Skin epidermis (tissue), 12 donors: ENCODE measurements at regions not wholly inside any gene's neighbourhood (a gene's known extent, or its start where the extent isn't known, plus 50 kb on each side); places are given as distances from the start of the nearest gene placed in this dataset.

Source experiments
- H3K27ac ChIP-seq, 21 experiments: fragments of 200-600 bp; sonication (generic) in 11 of 21; one replicate each; pipeline ENCODE4 v1.5.0; 2020; ENCODE audit warnings: mild to moderate bottlenecking in 3 of 21, inconsistent platforms in 2 of 21, moderate library complexity in 2 of 21
- H3K4me3 ChIP-seq, 7 experiments: fragments of 200-600 bp; sonication (generic) in 2 of 7; one replicate each; pipeline ENCODE4 v1.5.0; 2020; ENCODE audit warnings: inconsistent platforms in 2 of 7, mild to moderate bottlenecking in 2 of 7, moderate library complexity in 1 of 7

DNA sequence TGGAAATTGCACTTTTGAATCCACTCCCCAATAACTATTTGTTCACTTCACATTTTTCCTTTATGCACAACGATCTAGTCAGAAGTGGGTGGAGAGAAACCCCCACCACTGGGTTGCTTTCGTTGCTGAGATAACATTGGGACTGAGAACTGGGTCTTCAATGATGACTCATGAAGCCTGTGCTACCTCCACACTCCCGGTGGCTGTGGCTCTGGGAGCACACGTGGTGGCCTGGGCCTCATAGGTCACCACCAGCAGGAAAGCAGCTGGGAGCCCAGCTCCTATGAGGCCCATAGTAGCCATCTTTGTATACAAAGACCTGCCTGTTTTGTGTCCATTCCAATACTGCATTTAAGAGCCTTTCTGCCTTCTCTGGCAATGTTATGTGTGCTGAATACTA is 178.0 kb upstream of the SASH1 start:
- Histone ChIP-seq H3K4me3 (no peak overlapping the region), H3K27ac (no peak overlapping the region)

DNA sequence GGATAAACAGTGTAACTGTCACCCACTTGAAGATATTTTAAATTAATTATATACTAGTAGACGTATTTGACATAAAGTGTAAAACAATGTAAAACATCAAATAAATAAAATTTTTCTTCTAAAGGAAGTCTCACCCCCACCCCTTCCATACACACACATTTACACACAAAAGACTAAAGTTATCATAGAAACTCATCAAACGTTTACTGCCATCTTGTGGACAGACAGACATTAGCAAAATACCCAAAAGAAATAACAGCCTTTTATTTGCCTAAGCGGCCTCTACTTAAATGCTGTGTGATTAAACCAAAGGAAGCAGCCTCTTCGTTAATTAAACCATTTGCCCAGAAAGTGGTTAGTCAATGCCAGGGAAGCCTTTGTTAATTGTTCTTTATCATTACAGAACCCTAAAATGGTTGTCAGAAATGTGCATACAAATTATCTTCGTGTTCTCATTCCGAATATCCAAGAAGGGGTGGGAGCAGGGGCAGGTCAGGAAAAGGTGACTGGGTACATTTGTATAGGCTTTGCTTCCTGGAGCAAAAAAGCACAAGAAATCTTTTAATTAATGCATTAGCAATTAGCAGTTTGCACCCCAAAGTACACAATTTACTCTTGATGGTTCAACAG is 176.2 kb upstream of the SASH1 start:
- Histone ChIP-seq H3K4me3 (no peak overlapping the region), H3K27ac (no peak overlapping the region)

DNA sequence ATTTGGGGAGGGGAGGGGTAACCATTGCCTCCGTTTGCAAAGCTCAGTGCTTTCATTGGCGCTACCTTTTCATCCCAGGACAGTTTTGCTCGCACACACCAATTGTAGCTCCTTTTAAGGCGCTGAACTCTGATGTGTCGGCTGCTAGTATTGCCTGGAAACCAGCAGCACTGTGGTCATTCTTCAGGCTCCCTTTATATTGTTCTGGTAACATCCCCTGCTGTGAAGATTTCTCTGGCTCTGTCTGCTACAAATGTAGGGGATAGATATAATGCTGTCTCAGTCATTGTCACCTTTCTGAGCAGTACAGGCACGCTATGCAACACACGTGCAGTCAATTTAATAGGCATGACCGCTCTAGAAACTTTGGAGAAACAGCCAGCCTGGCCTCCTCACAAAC is 172.9 kb upstream of the SASH1 start:
- Histone ChIP-seq H3K4me3 (no peak overlapping the region), H3K27ac (no peak overlapping the region)

DNA sequence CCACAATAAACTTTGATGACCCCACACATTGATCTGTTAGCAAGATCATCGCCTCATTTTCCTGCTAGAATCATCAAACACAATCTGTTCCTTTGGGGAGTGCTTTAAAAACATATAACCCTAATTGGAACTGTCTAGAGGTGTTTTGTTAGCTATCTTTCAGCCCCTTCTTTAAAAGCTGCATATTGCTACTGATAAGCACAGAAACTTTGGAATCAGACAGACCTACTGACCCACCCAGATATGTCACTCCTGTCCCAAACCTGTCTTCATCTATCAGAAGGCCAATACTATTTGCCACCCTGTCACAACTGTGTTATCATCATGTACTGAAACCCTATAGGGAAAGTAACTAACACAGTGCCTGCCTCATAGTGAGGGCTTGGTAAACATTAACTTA is 172.4 kb upstream of the SASH1 start:
- H3K4me3 ChIP-seq: no peak overlapping the region
- H3K27ac ChIP-seq: no peak overlapping the region

DNA sequence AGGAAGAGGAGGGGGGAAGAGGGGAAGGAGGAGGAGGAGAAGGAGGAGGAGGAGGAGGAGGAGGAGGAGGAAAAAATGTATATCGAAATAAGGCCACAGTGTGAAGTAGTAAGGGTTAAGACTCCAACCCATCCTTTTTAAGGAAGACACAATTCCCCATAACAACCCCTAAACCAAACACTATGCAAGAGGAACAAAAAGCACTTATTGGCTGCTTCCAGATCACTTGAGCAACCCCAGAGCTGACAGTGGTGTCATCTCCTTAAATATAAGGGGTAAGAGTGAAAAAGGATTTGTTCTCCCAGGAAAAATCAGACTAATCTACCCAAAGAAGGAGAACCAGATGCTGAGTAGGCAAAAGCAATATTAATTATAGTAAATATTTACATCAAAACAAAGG is 169.1 kb upstream of the SASH1 start:
- Histone ChIP-seq H3K27ac (no peak overlapping the region), H3K4me3 (no peak overlapping the region)

DNA sequence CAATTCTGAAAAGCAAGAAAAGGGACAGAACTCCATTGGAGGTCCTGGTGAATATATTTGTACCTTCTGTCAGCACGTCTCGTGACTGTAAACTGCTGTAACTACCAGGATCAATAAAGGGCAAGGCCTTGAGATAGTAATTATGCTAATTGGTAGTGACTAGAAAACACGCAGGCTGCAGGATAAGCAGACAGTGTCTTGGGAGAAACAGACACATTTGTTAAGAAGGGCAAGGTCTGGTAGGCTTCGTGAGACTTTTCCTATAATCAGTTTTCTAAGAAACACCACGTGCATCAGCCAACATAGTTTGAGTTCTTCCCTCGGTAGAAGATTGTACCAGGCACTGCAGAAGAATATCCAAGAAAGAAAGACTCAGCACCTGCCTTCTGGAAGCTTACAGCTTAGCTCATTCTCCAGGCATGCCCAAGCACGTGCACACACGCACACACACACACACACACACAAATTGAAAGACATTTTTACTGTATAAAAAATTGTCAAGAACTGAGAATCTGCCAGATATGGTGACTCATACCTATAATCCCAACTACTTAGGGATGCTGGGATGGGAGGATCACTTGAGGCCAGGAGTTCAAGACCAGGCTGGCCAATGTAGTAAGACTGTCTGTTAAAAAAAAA is 167.0 kb upstream of the SASH1 start:
- Histone ChIP-seq H3K27ac (no peak overlapping the region), H3K4me3 (no peak overlapping the region)

DNA sequence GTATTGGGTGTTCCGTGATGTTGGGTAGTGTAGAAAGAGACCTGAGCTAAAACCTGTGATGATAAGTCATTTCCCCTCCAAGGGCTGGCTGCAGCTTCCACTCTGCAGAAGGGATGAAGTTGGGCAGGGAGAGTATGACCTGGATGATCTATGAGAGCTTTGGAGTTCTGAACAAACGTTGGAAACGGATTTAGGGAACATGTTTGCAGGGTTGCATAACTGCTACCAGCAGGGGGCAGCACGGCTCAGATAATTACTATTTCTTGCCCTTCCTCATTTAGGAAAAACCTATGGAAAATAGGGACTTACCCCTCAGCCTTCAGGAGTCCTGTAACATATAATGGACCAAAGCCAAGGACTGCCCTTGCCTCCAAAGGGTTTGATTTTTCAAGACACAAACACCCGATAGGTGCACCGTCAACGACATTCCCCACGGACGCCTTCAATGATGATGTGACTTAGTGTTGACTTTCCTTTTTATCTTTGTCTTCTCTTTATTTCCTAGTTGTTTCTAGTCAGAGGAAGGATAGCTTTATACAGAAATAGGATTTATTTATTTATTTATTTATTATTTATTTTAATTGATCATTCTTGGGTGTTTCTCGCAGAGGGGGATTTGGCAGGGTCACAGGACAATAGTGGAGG is 164.9 kb upstream of the SASH1 start:
- Histone ChIP-seq H3K4me3 (no peak overlapping the region), H3K27ac (no peak overlapping the region)

DNA sequence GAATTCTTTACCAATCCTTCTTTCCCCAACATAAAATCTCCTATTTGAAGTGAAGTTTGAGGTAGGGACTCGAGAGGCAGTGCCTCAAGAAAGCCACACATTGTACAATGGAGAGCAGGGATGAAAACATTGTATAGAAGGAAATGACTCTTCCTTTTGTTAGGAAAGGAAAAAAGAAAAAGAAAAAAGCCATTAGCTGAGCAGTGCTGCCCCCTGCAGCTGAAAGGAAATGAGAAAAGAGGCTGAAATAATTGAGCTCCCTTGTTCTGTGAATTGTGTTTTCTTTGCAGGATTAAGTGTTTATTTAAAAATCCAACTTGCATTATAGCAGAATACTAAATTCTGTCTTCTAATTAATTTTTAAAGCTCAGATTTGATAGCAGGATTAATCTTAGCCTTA is 162.9 kb upstream of the SASH1 start:
- Histone ChIP-seq H3K4me3 (no peak overlapping the region), H3K27ac (peak overlapping the region in 1 of 21 experiments; percentile 52)

DNA sequence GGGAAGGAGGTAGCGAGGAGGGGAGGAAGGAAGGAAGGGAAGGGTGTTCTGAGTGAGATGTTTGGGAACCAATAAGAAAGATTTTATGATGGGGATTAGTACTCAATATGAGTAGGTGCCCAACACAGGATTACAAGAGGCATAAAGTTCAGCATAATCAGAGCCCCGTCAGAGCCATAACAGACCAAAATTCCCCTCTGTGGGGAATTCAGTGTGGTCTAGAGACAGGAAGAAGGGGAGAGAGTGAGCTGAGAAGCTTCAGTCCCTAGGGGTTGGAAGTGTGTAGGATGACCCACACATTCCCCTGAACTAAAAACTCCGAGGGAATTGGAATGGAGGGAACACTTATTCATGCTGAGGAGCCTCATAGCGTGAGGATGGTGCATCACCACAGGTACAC is 160.3 kb upstream of the SASH1 start:
- no peak overlapping the region for H3K27ac ChIP-seq
- H3K4me3 ChIP-seq: no peak overlapping the region

DNA sequence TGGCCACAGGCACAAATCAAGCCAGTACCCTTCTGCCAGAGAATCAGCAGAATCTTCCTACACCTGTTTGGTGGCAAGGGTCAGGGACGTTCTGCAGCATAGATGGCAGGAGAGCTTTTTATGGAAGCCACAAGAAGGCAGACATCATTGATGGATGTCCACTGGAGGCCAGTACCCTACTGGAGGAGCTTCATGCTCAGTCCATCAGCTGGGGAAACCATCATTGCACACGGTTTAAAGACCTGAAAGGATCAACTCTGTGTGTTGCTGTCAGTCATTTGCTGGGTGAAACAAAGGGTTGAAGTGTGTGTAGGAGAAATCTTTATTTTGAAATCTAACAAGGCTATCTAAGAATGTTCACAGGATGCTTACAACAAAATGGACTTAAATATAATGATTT is 158.9 kb upstream of the SASH1 start:
- Histone ChIP-seq H3K27ac (no peak overlapping the region), H3K4me3 (no peak overlapping the region)

DNA sequence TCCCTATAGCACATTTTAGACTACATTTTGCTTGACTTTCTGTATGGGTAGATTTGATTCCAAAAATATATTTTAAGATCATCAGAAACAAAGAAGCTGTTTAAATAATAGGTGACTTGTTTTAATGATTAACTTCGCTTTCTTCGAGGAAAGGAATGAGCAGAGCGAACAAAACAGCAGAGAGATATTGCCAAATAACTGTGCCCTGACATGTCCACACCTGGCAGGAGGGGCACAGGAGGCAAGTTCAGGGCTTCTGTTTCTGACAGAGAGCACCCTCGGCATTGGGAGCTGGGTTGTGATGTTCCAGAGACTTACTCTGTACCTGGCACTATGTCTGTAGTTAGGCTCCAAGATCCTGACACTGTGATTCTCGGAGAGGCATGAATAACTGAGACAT is 155.7 kb upstream of the SASH1 start:
- Histone ChIP-seq H3K4me3 (no peak overlapping the region), H3K27ac (no peak overlapping the region)

DNA sequence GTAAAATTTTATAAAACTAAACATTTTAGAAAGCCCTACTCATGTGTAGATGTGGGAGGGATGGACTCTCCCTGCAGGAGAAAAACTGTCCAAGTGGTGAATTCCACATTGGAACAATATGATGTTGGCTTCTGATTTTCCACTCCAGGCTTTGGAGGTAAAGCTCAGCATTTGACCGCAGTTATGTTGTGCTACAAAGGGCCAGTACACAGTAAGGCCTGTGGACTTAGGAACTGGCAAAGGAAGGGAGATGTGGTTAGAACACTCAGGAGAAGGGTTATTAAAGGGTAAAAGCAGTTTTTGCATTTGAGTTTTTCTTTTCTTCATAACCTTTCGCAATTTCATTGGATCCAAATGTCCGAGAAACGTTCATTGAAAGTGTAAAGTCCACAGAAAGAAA is 150.3 kb upstream of the SASH1 start:
- Histone ChIP-seq H3K27ac (peak overlapping the region in 15 of 21 experiments; percentile 2 to 79 (median 51)), H3K4me3 (no peak overlapping the region)

DNA sequence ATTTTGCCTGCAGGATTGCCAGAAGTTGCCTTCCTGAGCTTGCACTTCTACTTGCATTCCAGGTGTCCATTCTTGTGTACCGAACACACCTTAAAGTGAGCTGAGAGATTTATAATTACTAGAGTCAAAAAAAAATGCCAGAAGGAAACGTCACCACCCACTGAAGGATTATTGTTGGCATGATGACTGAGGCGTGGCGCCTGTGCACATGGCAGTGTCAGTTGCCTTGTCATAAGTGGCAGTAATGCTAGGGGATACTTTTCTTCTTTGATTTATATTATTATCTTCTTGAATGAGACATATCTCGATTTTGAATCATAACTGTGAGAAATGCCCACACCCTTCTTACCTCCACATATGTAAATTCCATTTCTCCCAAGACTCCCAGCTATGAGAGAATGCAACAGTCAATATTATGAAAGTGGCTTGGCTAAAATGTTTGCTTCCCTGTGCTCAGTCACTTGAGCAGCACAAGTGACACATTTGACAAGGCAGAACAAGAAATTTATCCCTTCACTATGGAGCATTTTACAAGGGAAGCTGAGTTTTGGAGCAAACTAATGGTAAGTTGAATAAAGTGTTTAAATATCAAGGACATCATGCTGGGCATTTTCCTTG is 149.5 kb upstream of the SASH1 start:
- Histone ChIP-seq H3K4me3 (no peak overlapping the region), H3K27ac (peak overlapping the region in 11 of 21 experiments; percentile 40 to 79 (median 61))

DNA sequence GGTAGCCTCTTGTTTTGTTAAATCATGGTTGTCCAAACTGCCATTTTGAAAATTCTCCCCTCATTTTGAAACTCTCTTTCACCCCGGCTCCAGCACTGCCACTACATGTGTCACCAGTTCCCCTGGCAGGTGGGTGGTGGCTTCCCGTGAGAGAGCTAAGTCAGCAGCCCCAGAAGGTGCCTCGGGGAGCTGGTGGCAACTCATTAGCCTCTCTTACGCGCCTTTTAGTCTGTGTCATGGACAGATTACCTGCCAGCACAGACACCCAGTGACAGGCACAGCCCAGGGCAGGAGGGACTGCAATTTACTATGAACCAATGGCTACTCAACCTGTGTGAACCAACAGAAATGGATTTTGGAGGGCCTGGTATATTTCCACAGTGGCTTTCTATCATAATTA is 147.1 kb upstream of the SASH1 start:
- no peak overlapping the region for H3K4me3 ChIP-seq

DNA sequence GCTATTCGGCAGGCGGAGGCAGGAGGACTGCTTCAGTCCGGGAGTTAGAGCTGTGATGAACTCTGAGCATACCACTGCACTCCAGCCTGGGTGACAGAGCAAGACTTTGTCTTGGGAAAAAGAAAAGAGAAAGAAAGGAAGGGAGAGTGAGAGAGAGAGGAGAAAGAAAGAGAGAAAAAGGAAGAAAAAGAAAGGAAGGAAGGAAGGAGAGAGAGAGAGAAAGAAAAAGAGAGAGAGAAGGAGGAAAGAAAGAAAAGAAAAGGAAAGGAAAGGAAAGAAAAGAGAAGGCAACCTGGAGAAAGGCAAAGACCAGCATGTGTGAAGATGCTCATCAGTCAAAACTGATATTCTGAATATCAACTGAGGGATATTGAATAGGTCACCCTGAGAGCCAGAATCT is 143.1 kb upstream of the SASH1 start:
- no peak overlapping the region for H3K27ac ChIP-seq
- no peak overlapping the region for H3K4me3 ChIP-seq

More for the DNA sequence above, 147.1 kb upstream of the SASH1 start:
- peak overlapping the region in 1 of 21 experiments; percentile 16 for H3K27ac ChIP-seq

DNA sequence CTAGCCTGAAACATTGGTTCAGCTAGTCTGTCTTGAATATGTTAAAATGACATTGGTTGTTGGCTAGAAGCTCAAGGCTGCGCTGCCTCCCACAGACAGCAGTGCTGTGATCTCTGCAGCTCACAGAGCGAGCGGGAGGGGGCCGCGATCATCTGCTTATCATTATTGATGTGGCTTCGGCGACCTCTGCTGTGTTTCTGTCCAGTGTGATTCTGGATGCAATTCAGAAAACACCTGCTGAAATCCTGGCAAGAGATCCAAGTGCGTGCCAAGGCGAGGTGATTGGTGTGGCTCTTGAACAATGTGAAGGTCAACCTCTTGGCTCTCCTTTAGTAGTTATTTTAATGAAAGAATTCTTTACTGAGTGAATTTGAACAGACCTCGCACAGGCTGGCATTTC is 142.3 kb upstream of the SASH1 start:
- Histone ChIP-seq H3K4me3 (no peak overlapping the region), H3K27ac (no peak overlapping the region)

DNA sequence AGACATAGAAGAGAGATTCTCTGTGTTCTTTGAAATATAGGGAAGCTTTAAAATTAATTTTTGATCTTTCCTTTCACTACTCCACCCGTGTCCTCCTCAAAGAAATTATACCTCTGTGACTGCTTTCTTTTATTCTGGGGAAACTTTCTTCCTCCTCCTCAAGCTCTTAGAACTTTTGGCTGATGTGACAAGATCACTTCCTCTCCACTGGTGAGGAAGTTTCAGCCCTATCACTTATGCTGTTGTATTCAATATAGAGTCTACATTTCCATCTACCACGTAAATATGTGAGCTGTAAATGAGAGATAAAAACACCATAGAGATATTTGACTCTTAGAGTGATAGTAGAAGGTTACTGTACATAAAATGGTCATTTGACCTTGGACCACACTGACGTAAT is 141.9 kb upstream of the SASH1 start:
- H3K27ac ChIP-seq: no peak overlapping the region
- H3K4me3 ChIP-seq: no peak overlapping the region

DNA sequence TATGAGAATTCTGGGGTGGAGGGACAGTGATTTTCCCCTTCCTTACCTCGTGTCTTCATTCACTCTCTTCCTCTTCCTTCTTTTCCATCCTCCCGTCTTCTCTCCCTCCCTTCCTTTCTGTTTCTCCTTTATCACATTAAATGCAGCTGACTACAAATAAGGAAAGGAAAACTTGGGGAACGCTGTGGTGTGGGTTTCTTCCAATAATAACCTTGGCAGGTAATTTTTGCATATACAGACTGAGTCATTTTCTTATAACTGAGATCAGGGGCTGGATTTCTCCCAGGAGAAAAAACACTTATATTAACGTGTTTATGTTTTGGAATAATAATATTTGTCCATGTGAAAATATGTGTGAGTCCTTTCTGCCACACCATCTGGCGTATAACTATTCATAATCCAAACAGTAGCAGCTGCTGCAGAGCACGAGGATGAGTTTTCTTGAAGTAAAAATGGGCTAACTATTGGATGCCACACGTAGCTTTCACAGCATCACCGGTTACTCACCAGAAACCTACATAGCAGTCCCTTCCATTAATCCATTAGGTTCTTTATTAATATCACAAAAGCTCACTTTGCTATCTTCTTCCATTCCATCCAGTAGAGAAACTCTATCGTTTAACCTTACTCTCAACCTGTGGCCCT is 139.2 kb upstream of the SASH1 start:
- Histone ChIP-seq H3K27ac (peak overlapping the region in 2 of 21 experiments; percentile 3 to 11), H3K4me3 (no peak overlapping the region)

DNA sequence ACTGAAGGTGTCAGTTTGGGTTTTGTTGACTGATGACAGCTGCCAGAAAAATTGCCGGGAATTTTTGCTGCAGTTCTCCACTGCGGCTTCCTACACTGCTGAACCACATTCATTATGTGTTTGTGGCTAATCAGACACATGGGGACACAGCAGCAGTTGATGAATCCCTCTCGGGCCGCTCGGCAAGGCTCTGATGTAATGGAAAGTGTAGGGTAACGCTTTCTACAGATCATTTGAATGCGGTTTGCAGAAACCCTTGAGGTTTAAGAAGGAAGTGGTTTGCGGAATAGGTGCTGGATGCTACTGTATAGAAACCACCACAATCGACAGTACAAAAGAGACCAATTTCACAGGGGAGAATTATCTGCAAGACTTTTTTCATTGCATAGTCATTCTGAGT is 138.7 kb upstream of the SASH1 start:
- Histone ChIP-seq H3K4me3 (no peak overlapping the region), H3K27ac (peak overlapping the region in 1 of 21 experiments; percentile 11)

DNA sequence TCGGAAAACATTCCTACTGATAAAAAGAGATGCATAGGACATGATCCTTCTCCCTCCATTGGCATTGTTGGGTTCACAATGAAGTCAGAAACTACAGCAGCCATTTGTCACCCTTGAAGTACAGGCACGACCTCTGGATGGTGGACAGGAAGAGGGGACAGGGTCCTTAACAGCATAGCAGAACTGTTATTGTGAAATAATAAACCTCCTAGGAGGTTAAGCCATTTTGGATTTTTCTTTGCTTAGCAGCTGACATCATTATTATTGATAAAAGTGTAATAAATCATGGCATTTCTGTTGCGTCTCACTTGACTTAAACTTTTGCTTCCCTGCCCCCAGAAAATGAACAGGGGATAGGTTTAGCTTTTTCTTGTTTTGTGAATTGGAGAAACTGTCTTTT is 134.3 kb upstream of the SASH1 start:
- Histone ChIP-seq H3K4me3 (no peak overlapping the region), H3K27ac (no peak overlapping the region)
